ENCODE measurements at regions not wholly inside any gene's neighbourhood (a gene's known extent, or its start where the extent isn't known, plus 50 kb on each side); places are given as distances from the start of the nearest gene placed in this dataset.

DNA sequence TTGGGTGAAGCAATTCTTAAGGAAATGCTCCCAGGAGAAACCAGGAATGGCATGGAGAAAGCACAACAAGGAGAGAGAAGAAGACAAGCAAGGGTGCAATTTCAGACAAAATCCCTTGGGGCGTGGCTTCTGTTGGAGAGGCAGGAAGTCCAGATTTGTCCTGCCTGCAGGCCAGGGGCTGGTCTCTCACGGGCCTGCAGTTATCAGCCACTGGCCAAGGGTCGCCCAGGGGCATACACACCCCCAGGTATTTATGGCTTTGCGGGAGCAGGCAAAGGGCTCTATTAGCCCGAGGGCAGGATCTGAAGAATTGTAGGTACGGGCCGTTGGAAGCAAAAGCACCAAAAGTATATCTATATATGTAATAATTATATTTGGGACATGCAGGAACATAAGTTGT lies 87.7 kb downstream of the IYD start:
- intact Hi-C loops (cut with micrococcal nuclease) = no loop called here
- Mint-ChIP-seq H3K4me3 (no peak overlapping the region), H3K27me3 (ENCODE audit: insufficient read depth) (no peaks in the 10 kb centered on the region), H3K9me3 (no peaks in the 10 kb centered on the region), H3K27ac (no peak overlapping the region), H3K4me1 (ENCODE audit: low read depth) (no peaks in the 10 kb centered on the region), H3K36me3 (ENCODE audit: low read depth) (no peaks in the 10 kb centered on the region)
- no peak for DNase-seq (ENCODE audit: low spot score)

DNA sequence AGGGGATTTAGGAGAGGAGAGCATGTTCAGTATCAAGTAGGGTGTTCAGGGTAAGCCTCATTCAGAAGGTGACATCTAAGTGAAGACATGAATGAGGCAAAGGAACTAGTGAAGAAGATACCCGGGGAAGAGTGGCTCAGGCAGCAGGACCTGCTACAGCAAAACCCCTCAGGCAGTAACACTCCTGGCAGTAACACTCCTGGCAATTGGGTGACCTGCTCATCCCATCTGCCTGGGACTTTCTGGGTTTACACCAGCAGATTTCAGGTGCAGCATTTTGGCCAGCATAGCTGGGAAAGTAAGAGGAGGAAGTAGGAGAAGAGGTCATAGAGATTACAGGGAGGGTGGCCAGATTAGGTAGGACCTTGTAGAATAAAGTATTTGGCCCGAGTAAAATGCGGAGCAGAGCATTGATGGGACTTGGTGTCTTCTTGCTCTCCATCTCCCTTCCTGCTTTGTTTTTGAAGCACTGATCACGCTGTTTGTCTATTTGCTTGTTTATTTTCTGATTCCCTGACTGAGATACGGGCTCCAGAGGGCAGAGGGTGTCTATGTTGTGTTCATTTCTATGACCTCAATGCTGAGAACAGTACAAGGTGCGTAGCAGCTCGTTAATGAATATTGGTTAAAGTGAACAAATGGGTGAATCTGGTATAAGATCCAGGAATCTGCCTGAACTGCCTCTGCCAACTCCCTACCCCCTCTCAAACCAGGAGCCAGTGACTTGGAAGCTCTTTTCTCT lies 88.3 kb downstream of the IYD start:
- Mint-ChIP-seq H3K4me1 (ENCODE audit: low read depth) (no peaks in the 10 kb centered on the region), H3K4me3 (no peak overlapping the region), H3K27ac (no peak overlapping the region), H3K27me3 (ENCODE audit: insufficient read depth) (no peaks in the 10 kb centered on the region), H3K36me3 (ENCODE audit: low read depth) (no peaks in the 10 kb centered on the region), H3K9me3 (no peaks in the 10 kb centered on the region)
- DNase-seq (ENCODE audit: low spot score) = no peak
- intact Hi-C loops (cut with micrococcal nuclease) = no loop called here

DNA sequence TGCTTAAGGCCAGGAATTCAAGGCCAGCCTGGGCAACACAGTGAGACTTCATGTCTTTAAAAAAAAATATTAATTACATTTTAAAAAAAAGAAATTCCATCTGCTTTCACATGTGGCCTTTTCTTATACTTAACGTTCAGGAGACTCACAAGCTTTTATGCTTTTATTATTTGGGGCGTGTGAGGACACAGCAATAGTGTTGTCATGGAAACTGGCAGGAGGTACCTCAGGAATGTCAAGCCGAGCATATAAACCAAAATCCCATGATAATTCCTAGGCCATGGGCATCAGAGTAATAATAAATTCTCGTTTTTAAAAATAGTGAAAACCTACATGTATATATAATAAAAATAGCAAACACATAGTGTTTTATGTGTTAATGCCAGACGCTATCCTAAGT lies 89.8 kb downstream of the IYD start:
- Mint-ChIP-seq H3K4me3 (no peak overlapping the region), H3K27me3 (ENCODE audit: insufficient read depth) (no peaks in the 10 kb centered on the region), H3K9me3 (no peaks in the 10 kb centered on the region), H3K4me1 (ENCODE audit: low read depth) (no peaks in the 10 kb centered on the region), H3K27ac (no peak overlapping the region), H3K36me3 (ENCODE audit: low read depth) (no peaks in the 10 kb centered on the region)
- no peak for DNase-seq (ENCODE audit: low spot score)
- intact Hi-C loops (cut with micrococcal nuclease) = no loop called here

DNA sequence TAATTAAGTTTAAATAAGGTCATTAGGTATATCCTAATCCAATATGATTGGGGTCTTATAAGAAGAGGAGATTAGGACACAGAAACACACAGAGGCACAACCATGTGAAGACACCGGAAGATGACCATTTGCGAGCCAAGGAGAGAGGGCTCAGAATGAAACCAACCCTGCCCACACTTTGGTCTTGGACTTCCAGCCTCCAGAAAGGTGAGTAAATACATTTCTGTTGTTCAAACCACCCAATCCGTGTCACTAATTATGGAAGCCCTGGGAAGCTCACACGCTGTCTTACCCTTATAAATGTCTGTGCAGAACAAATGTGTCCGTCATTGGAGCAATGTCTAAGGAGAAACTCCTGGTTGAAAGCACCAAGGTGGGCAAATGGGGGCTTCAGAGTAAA lies 95.0 kb downstream of the IYD start:
- Mint-ChIP-seq H3K27me3 (ENCODE audit: insufficient read depth) (no peaks in the 10 kb centered on the region), H3K36me3 (ENCODE audit: low read depth) (no peaks in the 10 kb centered on the region), H3K4me1 (ENCODE audit: low read depth) (no peaks in the 10 kb centered on the region), H3K4me3 (no peak overlapping the region), H3K27ac (no peak overlapping the region), H3K9me3 (no peaks in the 10 kb centered on the region)
- DNase-seq (ENCODE audit: low spot score) = no peak
- intact Hi-C loops (cut with micrococcal nuclease) = no loop called here

DNA sequence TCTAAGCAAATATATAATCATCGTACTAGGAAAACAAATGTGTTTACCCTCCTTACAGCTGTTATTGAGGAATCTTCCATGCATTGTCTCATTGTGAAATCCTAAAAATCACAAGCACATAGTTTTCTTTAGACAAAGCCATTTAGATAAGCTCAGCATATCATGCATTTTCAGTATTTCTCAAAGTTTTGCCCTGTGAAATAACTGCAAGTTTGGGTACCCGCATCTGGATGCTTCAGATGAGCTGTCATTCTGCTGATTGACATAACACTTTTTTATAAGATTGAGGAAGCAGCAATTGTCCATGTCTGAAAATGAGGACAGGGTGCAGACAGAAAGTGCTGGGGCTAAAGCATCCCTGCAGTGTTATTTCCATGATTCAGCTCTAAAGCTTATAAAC lies 96.2 kb downstream of the IYD start:
- intact Hi-C loops (cut with micrococcal nuclease) = no loop called here
- H3K27me3 Mint-ChIP-seq (ENCODE audit: insufficient read depth) = no peaks in the 10 kb centered on the region

DNA sequence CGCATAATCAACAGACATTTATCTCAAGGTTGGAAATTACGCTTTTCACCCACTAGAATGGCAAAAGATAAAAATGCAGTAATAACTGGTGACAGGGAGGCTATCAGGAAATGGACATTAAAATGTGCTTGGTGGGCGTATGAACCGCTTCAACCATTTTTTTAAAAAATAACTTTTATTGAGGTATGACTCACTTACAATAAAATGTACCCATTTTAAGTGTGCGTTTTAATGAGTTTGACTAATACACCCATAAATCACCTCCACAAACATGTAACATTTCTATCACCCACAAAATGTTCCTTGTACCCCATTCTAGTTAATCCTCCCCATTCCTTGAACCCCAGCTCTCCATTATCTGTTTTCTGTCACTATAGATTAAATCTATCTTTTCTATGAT lies 96.8 kb downstream of the IYD start:
- H3K4me3 Mint-ChIP-seq = no peak overlapping the region
- H3K36me3 Mint-ChIP-seq (ENCODE audit: low read depth) = no peaks in the 10 kb centered on the region
- no peaks in the 10 kb centered on the region for H3K27me3 Mint-ChIP-seq (ENCODE audit: insufficient read depth)
- no peak for DNase-seq (ENCODE audit: low spot score)
- intact Hi-C loops (cut with micrococcal nuclease) = no loop called here
- H3K9me3 Mint-ChIP-seq = no peaks in the 10 kb centered on the region
- no peaks in the 10 kb centered on the region for H3K4me1 Mint-ChIP-seq (ENCODE audit: low read depth)
- H3K27ac Mint-ChIP-seq = no peak overlapping the region

More for the DNA sequence above, 96.2 kb downstream of the IYD start:
- no peak overlapping the region for H3K4me3 Mint-ChIP-seq
- no peaks in the 10 kb centered on the region for H3K9me3 Mint-ChIP-seq
- no peaks in the 10 kb centered on the region for H3K4me1 Mint-ChIP-seq (ENCODE audit: low read depth)
- DNase-seq (ENCODE audit: low spot score) = no peak
- no peak overlapping the region for H3K27ac Mint-ChIP-seq
- H3K36me3 Mint-ChIP-seq (ENCODE audit: low read depth) = no peaks in the 10 kb centered on the region

DNA sequence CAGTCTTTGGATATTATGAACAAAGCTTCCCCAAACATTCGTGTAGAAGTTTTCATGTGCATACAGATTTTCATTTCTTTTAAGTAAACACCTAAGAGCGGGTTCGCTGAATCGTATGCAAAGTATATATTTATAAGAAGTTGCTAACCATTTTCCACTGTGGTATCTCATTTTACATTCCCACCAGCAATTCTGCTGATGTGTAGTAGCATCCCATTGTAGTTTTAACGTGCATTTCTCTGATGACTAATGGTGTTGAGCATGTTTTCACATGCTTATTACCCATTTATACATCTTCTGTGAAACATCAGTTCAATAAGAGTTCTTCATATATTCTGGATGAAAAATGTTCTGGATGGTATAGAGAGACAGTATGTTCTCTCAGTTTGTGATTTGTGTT lies 97.4 kb downstream of the IYD start:
- H3K4me1 Mint-ChIP-seq (ENCODE audit: low read depth) = no peaks in the 10 kb centered on the region
- DNase-seq (ENCODE audit: low spot score) = no peak
- H3K27me3 Mint-ChIP-seq (ENCODE audit: insufficient read depth) = no peaks in the 10 kb centered on the region

DNA sequence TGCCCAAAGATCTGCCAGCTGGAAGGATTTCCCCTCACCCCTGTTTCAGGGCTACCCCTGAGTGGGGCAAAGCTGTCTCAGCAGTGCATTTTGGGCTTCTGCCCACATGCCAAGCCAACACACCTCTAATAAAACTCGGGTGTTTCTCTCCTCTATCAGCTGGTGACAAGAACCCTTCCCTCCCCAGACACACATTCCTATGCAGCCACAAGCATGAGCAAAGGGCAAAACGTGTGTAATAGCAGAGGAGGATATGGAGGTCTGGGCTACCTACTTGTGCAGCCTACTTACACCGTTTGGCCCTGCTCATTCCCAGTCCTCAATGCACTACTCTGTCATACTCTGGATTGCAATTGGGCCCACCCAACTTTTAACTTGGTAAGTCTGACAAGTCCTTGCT lies 101.3 kb downstream of the IYD start:
- Mint-ChIP-seq H3K9me3 (no peaks in the 10 kb centered on the region), H3K27ac (no peak overlapping the region), H3K4me3 (no peak overlapping the region), H3K4me1 (ENCODE audit: low read depth) (no peaks in the 10 kb centered on the region), H3K27me3 (ENCODE audit: insufficient read depth) (peaks cover 2% of the 10 kb centered on the region), H3K36me3 (ENCODE audit: low read depth) (no peaks in the 10 kb centered on the region)
- DNase-seq (ENCODE audit: low spot score) = no peak
- intact Hi-C loops (cut with micrococcal nuclease) = no loop called here

More for the DNA sequence above, 97.4 kb downstream of the IYD start:
- Mint-ChIP-seq H3K27ac (no peak overlapping the region), H3K4me3 (no peak overlapping the region), H3K9me3 (no peaks in the 10 kb centered on the region), H3K36me3 (ENCODE audit: low read depth) (no peaks in the 10 kb centered on the region)
- intact Hi-C loops (cut with micrococcal nuclease) = no loop called here

DNA sequence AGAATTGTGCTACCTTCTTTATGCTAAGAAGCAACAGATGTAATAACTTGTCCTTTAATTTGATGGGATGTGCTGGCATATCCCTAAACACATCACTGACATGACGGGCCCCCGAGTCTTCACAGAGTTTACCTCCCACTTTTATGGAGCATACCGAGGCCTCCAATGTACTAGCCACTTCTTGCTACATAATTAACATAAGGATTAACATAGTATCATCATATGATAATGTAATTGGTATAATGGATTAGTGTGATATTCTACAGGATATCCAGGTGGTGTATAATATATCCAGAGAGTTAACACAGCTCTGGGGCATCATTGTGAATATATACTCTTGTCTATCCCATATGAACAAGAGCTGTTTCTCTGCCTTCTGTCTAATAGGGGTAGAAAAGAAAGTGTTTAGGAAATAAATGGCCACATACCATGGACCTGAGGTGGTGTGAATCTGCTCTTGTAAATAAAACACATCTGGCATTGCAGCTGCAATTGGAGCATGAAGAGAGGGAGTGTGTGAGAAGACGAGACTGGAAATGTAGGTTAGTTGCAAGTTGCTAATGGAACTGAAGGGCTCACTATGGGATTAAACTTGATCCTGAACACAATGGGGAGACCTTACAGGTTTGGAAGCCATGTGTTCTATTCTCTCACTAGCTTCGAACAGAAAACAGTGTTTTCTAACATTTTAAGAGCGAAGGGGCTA lies 102.3 kb downstream of the IYD start:
- no peaks in the 10 kb centered on the region for H3K4me1 Mint-ChIP-seq (ENCODE audit: low read depth)
- H3K9me3 Mint-ChIP-seq = no peaks in the 10 kb centered on the region
- intact Hi-C loops (cut with micrococcal nuclease) = no loop called here
- H3K27ac Mint-ChIP-seq = no peak overlapping the region
- no peak overlapping the region for H3K4me3 Mint-ChIP-seq
- H3K27me3 Mint-ChIP-seq (ENCODE audit: insufficient read depth) = peaks cover 2% of the 10 kb centered on the region
- H3K36me3 Mint-ChIP-seq (ENCODE audit: low read depth) = no peaks in the 10 kb centered on the region
- no peak for DNase-seq (ENCODE audit: low spot score)

DNA sequence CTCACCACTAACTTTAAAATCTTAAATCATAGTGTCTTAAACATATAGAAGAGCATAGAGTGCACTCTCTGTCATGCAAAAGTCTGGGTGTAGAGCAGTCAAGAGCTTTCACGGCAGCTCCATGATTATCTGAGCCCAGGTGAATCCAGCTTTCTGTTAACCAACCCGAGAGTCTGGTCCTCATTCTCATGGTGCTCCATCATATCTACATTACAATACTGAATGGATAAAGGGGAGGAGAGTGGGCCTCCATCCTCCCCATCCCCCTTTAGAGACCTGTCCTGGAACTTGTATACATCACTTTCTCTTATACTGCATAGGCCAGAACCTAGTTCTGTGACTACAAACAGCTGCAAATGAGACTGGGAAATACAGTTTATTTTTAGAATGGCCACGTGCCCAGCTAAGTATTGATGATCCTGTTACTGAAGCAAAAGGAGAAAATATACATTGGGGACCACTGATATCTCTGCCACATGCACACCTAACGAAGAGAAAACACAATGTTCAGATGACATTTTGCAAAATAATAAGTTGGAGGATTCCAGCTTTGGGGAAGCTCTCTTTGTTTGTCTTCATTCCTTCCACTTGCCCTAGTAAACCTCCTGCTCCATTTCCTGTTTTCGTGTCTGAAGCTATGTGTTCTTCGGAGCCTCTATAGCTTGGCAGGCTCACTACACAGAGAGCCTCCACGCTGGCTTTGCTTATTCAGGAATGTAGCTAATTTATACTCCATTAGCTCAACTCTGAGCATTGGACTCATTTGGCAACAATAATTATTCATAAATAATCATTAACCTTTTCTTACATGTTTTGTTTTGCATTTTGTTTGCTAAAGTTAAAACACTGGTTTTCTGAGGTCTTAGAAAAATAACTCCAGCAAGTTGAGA lies 110.1 kb downstream of the IYD start:
- DNase-seq (ENCODE audit: low spot score) = no peak
- intact Hi-C loops (cut with micrococcal nuclease) = no loop called here
- no peaks in the 10 kb centered on the region for H3K9me3 Mint-ChIP-seq
- no peak overlapping the region for H3K27ac Mint-ChIP-seq
- H3K4me3 Mint-ChIP-seq = no peak overlapping the region
- peaks cover 12% of the 10 kb centered on the region for H3K27me3 Mint-ChIP-seq (ENCODE audit: insufficient read depth)
- H3K36me3 Mint-ChIP-seq (ENCODE audit: low read depth) = no peaks in the 10 kb centered on the region
- H3K4me1 Mint-ChIP-seq (ENCODE audit: low read depth) = no peaks in the 10 kb centered on the region

DNA sequence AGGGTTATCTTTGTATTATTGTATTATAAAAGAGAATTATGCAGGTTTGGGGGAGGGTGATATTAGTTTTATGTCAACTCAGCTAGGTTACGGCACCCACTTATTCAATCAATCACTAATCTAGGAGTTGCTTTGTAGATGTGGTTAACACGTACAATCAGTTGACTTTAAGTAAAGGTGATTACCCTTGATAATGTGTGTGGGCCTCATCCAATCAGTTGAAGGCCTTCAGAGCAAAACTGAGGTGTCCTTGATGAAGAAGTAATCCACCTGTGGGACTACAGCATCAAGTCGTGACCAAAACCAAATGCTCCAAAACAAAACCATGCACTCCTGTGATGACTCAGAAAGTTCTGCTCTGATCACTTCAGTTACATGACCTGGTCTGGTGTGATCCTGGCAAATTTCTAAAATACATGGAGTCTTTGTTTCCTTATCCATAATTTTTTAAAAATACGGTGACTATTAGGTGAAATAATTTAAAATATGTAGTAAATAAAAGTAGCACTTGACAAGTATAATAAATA lies 114.1 kb downstream of the IYD start:
- no peaks in the 10 kb centered on the region for H3K4me1 Mint-ChIP-seq (ENCODE audit: low read depth)

DNA sequence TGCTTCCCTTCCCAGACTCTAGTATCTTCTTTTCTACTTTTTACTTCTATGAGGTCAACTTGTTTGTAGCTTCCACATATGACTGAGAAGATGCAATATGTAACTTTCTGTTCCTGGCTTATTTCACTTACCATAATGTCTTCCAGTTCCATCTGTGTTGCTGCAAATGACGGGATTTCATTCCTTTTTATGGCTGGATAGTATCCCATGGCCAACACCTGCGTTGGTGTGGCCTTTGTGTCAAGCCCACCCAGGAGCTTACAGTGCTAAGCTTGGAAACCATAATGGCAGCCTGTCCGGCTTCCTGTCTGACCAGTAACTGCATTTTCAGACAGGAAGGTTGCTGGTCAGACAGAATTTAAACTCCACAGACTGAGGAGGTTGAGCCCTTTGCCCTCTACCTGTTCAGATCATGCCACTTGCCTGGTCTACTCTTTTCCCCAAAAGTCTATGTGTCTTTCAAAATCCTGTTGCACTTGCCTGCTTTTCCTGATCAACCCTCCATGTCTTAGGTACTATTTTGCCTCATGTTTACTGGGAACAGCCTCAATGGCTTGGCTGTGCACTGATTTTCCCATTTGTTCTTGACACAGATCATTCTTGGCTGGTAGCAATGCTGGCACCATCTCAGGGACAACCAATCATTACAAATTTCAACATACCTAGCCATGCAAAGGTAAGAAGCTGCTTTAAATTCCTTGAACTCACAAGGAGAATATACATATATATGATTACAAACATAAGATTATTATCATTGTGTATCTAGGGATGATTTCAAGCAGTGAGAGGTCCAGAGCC lies 114.3 kb upstream of the PLEKHG1 start:
- no peaks in the 10 kb centered on the region for H3K36me3 Mint-ChIP-seq (ENCODE audit: low read depth)
- no peak for DNase-seq (ENCODE audit: low spot score)
- H3K27ac Mint-ChIP-seq = no peak overlapping the region
- intact Hi-C loops (cut with micrococcal nuclease) = no loop called here
- no peaks in the 10 kb centered on the region for H3K4me1 Mint-ChIP-seq (ENCODE audit: low read depth)
- peaks cover 5% of the 10 kb centered on the region for H3K27me3 Mint-ChIP-seq (ENCODE audit: insufficient read depth)
- no peaks in the 10 kb centered on the region for H3K9me3 Mint-ChIP-seq
- H3K4me3 Mint-ChIP-seq = no peak overlapping the region

More for the DNA sequence above, 114.1 kb downstream of the IYD start:
- peaks cover 5% of the 10 kb centered on the region for H3K27me3 Mint-ChIP-seq (ENCODE audit: insufficient read depth)
- intact Hi-C loops (cut with micrococcal nuclease) = no loop called here
- no peaks in the 10 kb centered on the region for H3K36me3 Mint-ChIP-seq (ENCODE audit: low read depth)
- no peak overlapping the region for H3K4me3 Mint-ChIP-seq
- no peak for DNase-seq (ENCODE audit: low spot score)
- H3K9me3 Mint-ChIP-seq = no peaks in the 10 kb centered on the region
- H3K27ac Mint-ChIP-seq = no peak overlapping the region

Measured in activated T-helper 1 cell treated with anti-CD3 and anti-CD28 coated beads, Interleukin-12 subunit alpha, Interleukin-12 subunit beta, Interleukin-2, Interleukin-4 antibody, amounts not matched to agents 30 ng/mL and 10 ng/mL and 1 ng/mL, durations not matched to agents 14 hours and 24 hours and 36 hours (primary cell).